HUES6 (cell line): ENCODE measurements at regions not wholly inside any gene's neighbourhood (a gene's known extent, or its start where the extent isn't known, plus 50 kb on each side); places are given as distances from the start of the nearest gene placed in this dataset.

ENCODE experiments used
- H3K27ac ChIP-seq: 2 replicates; pipeline ENCODE4 v1.7.0; 2013; ENCODE audit warnings: low read depth, mild to moderate bottlenecking, low read length, inconsistent platforms
- H3K27me3 ChIP-seq: 2 replicates; pipeline ENCODE4 v1.6.1; 2013; ENCODE audit warnings: low read length; ENCODE audit not compliant: control insufficient read depth, insufficient read depth
- H3K36me3 ChIP-seq: 2 replicates; pipeline ENCODE4 v1.6.1; 2013; ENCODE audit warnings: low read length; ENCODE audit not compliant: control insufficient read depth, insufficient read depth
- H3K4me1 ChIP-seq: 2 replicates; pipeline ENCODE4 v1.6.1; 2013; ENCODE audit warnings: low read length; ENCODE audit not compliant: control insufficient read depth, insufficient read depth
- H3K4me3 ChIP-seq: 2 replicates; pipeline ENCODE4 v1.5.1; 2013; ENCODE audit warnings: low read depth, low read length
- H3K9ac ChIP-seq: one replicate; pipeline ENCODE4 v1.6.1; 2013; ENCODE audit warnings: mild to moderate bottlenecking, low read length
- H3K9me3 ChIP-seq: 2 replicates; pipeline ENCODE4 v1.6.1; 2013; ENCODE audit warnings: low read depth, low read length; ENCODE audit not compliant: control insufficient read depth, insufficient read depth

- Histone ChIP-seq H3K4me3 (no peak overlapping the region), H3K27me3 (0 out of 2 replicates have a peak, but pooled peaks cover 9% of the 10 kb centered on the region), H3K36me3 (no peaks in the 10 kb centered on the region), H3K4me1 (no peaks in the 10 kb centered on the region), H3K27ac (no peak overlapping the region), H3K9me3 (no peaks in the 10 kb centered on the region), H3K9ac (no peak overlapping the region)
Measured at GRCh38 chr1:37085393-37085792, 51.1 kb upstream of the GRIK3 start.

- H3K36me3 ChIP-seq: no peaks in the 10 kb centered on the region
- 0 out of 2 replicates have a peak, but pooled peaks cover 9% of the 10 kb centered on the region for H3K27me3 ChIP-seq
- H3K9me3 ChIP-seq: no peaks in the 10 kb centered on the region
- no peak overlapping the region for H3K9ac ChIP-seq
- no peak overlapping the region for H3K4me3 ChIP-seq
- H3K27ac ChIP-seq: no peak overlapping the region
- peaks cover 7% of the 10 kb centered on the region; the same call in 1 of the 2 replicates for H3K4me1 ChIP-seq
Measured at GRCh38 chr1:37089750-37090149, 55.4 kb upstream of the GRIK3 start.

- Histone ChIP-seq H3K4me1 (peaks cover 9% of the 10 kb centered on the region; the same call in 1 of the 2 replicates), H3K27me3 (0 out of 2 replicates have a peak, but pooled peaks cover 9% of the 10 kb centered on the region), H3K36me3 (no peaks in the 10 kb centered on the region), H3K27ac (no peak overlapping the region), H3K9me3 (no peaks in the 10 kb centered on the region), H3K4me3 (no peak overlapping the region), H3K9ac (no peak overlapping the region)
Measured at GRCh38 chr1:37090671-37091070, 56.4 kb upstream of the GRIK3 start.

- no peak overlapping the region for H3K27ac ChIP-seq
- H3K36me3 ChIP-seq: no peaks in the 10 kb centered on the region
- no peak overlapping the region for H3K4me3 ChIP-seq
- H3K27me3 ChIP-seq: 0 out of 2 replicates have a peak, but pooled peaks cover 6% of the 10 kb centered on the region
- no peaks in the 10 kb centered on the region for H3K9me3 ChIP-seq
- peaks cover 18% of the 10 kb centered on the region for H3K4me1 ChIP-seq
- no peak overlapping the region for H3K9ac ChIP-seq
Measured at GRCh38 chr1:37092937-37093336, 58.6 kb upstream of the GRIK3 start.

- H3K9ac ChIP-seq: no peak overlapping the region
- no peaks in the 10 kb centered on the region for H3K27me3 ChIP-seq
- no peak overlapping the region for H3K4me3 ChIP-seq
- H3K9me3 ChIP-seq: no peaks in the 10 kb centered on the region
- no peaks in the 10 kb centered on the region for H3K36me3 ChIP-seq
- H3K4me1 ChIP-seq: peaks cover 27% of the 10 kb centered on the region
- H3K27ac ChIP-seq: no peak overlapping the region
Measured at GRCh38 chr1:37094302-37094701, 60.0 kb upstream of the GRIK3 start.

- Histone ChIP-seq H3K27me3 (no peaks in the 10 kb centered on the region), H3K27ac (no peak overlapping the region)
Measured at GRCh38 chr1:37096523-37096922, 62.2 kb upstream of the GRIK3 start.

GRCh38 chr1:37097731-37098130, 63.4 kb upstream of the GRIK3 start:
- no peaks in the 10 kb centered on the region for H3K9me3 ChIP-seq
- no peaks in the 10 kb centered on the region for H3K27me3 ChIP-seq
- H3K9ac ChIP-seq: no peak overlapping the region
- H3K36me3 ChIP-seq: no peaks in the 10 kb centered on the region
- H3K4me3 ChIP-seq: no peak overlapping the region
- H3K27ac ChIP-seq: no peak overlapping the region
- peaks cover 27% of the 10 kb centered on the region for H3K4me1 ChIP-seq

More at GRCh38 chr1:37096523-37096922, 62.2 kb upstream of the GRIK3 start:
- Histone ChIP-seq H3K9me3 (no peaks in the 10 kb centered on the region), H3K4me1 (peaks cover 27% of the 10 kb centered on the region), H3K36me3 (no peaks in the 10 kb centered on the region), H3K4me3 (no peak overlapping the region), H3K9ac (no peak overlapping the region)

GRCh38 chr1:37098237-37098636, 63.9 kb upstream of the GRIK3 start:
- Histone ChIP-seq H3K27ac (no peak overlapping the region), H3K4me1 (peaks cover 27% of the 10 kb centered on the region), H3K9ac (no peak overlapping the region), H3K9me3 (no peaks in the 10 kb centered on the region), H3K4me3 (no peak overlapping the region), H3K36me3 (no peaks in the 10 kb centered on the region), H3K27me3 (0 out of 2 replicates have a peak, but pooled peaks cover under 1% of the 10 kb centered on the region)

- Histone ChIP-seq H3K4me1 (peaks cover 18% of the 10 kb centered on the region), H3K27ac (no peak overlapping the region), H3K36me3 (no peaks in the 10 kb centered on the region), H3K4me3 (no peak overlapping the region), H3K9me3 (no peaks in the 10 kb centered on the region), H3K27me3 (peaks cover 12% of the 10 kb centered on the region; the same call in 1 of the 2 replicates), H3K9ac (no peak overlapping the region)
Measured at GRCh38 chr1:37100310-37100709, 66.0 kb upstream of the GRIK3 start.

GRCh38 chr1:37102656-37103382, 68.5 kb upstream of the GRIK3 start:
- Histone ChIP-seq H3K27me3 (peaks cover 12% of the 10 kb centered on the region; the same call in 1 of the 2 replicates), H3K27ac (no peak overlapping the region), H3K9me3 (no peaks in the 10 kb centered on the region), H3K4me1 (peaks cover 9% of the 10 kb centered on the region), H3K36me3 (no peaks in the 10 kb centered on the region), H3K4me3 (no peak overlapping the region), H3K9ac (no peak overlapping the region)

GRCh38 chr1:37105911-37106310, 71.6 kb upstream of the GRIK3 start:
- Histone ChIP-seq H3K4me1 (no peaks in the 10 kb centered on the region), H3K9ac (no peak overlapping the region), H3K27ac (no peak overlapping the region), H3K9me3 (no peaks in the 10 kb centered on the region), H3K4me3 (no peak overlapping the region), H3K27me3 (peaks cover 12% of the 10 kb centered on the region; the same call in 1 of the 2 replicates), H3K36me3 (no peaks in the 10 kb centered on the region)
